Liver (tissue), 8 donors: ENCODE measurements at regions not wholly inside any gene's neighbourhood (a gene's known extent, or its start where the extent isn't known, plus 50 kb on each side); places are given as distances from the start of the nearest gene placed in this dataset.

Experiments
- DNase-seq: peaks from one replicate; pipeline ENCODE4 v3.0.0-alpha.2; 2017; ENCODE audit warnings: low spot score
- H3K27ac ChIP-seq, 2 donors: one replicate each; pipeline ENCODE4 v1.7.0; 2013; ENCODE audit warnings: inconsistent platforms in 2 of 2, low read length in 2 of 2, control low read depth in 1 of 2, low read depth in 1 of 2, mild to moderate bottlenecking in 1 of 2
- H3K27me3 ChIP-seq, 4 donors: one replicate each; pipeline versions ENCODE4 v1.6.1 to v1.7.0; 2013; ENCODE audit warnings: low read length in 3 of 4, inconsistent platforms in 1 of 4, mild to moderate bottlenecking in 1 of 4, moderate library complexity in 1 of 4; ENCODE audit not compliant: control insufficient read depth in 4 of 4, insufficient read depth in 4 of 4
- H3K36me3 ChIP-seq, 4 donors: one replicate each; pipeline versions ENCODE4 v1.6.1 to v1.7.0; 2013; ENCODE audit warnings: low read length in 3 of 4, mild to moderate bottlenecking in 3 of 4, low read depth in 1 of 4, moderate library complexity in 1 of 4; ENCODE audit not compliant: control insufficient read depth in 4 of 4, insufficient read depth in 3 of 4
- H3K4me1 ChIP-seq, 4 donors: one replicate each; pipeline versions ENCODE4 v1.6.1 to v1.7.0; 2013; ENCODE audit warnings: low read length in 3 of 4, mild to moderate bottlenecking in 3 of 4, moderate library complexity in 1 of 4; ENCODE audit not compliant: control insufficient read depth in 4 of 4, insufficient read depth in 4 of 4
- H3K4me3 ChIP-seq, 3 donors: one replicate each; pipeline versions ENCODE4 v1.6.1 to v1.7.0; 2013; ENCODE audit warnings: low read length in 3 of 3, control low read depth in 1 of 3, low read depth in 1 of 3, mild to moderate bottlenecking in 1 of 3
- H3K9ac ChIP-seq, 2 donors: one replicate each; pipeline ENCODE4 v1.7.0; 2013; ENCODE audit warnings: low read length in 2 of 2, mild to moderate bottlenecking in 2 of 2, moderate library complexity in 2 of 2, control low read depth in 1 of 2, low read depth in 1 of 2
- H3K9me3 ChIP-seq, 4 donors: one replicate each; pipeline versions ENCODE4 v1.6.1 to v1.7.0; 2013; ENCODE audit warnings: low read length in 3 of 4; ENCODE audit not compliant: control insufficient read depth in 4 of 4
- ATF3 ChIP-seq: IDR thresholded peaks from 2 replicates; pipeline ENCODE4 v1.6.1; 2016; ENCODE audit warnings: antibody characterized with exemption
- CTCF ChIP-seq: fragments of 150-350 bp; IDR thresholded peaks from 2 replicates; pipeline ENCODE4 v1.5.1; 2017; ENCODE audit warnings: improper control_type of control experiment, low read depth, low read length; ENCODE audit not compliant: missing input control
- EGR1 ChIP-seq, 2 donors: IDR thresholded peaks; 2 replicates each; pipeline ENCODE4 v1.6.1; 2016 to 2018; ENCODE audit warnings: antibody characterized with exemption in 2 of 2, low read depth in 2 of 2
- FOXA1 ChIP-seq: IDR thresholded peaks from 2 replicates; pipeline ENCODE4 v1.6.1; 2016; ENCODE audit warnings: antibody characterized with exemption
- FOXA2 ChIP-seq: IDR thresholded peaks from 2 replicates; pipeline ENCODE4 v1.6.1; 2016; ENCODE audit warnings: antibody characterized with exemption
- GABPA ChIP-seq, 2 donors: IDR thresholded peaks in 1 of 2; conservative IDR thresholded peaks in 1 of 2; 2 replicates each; pipeline ENCODE4 v1.6.1; 2016; ENCODE audit warnings: antibody characterized with exemption in 2 of 2, mild to moderate bottlenecking in 1 of 2, moderate library complexity in 1 of 2
- HNF4A ChIP-seq, 2 donors: conservative IDR thresholded peaks; 2 replicates each; pipeline ENCODE4 v1.6.1; 2016; ENCODE audit warnings: antibody characterized with exemption in 2 of 2, mild to moderate bottlenecking in 2 of 2
- HNF4G ChIP-seq: IDR thresholded peaks from 2 replicates; pipeline ENCODE4 v1.6.1; 2016; ENCODE audit warnings: antibody characterized with exemption
- JUND ChIP-seq, 2 donors: IDR thresholded peaks; 2 replicates each; pipeline ENCODE4 v1.6.1; 2016; ENCODE audit warnings: antibody characterized with exemption in 2 of 2
- MAX ChIP-seq: IDR thresholded peaks from 2 replicates; pipeline ENCODE4 v1.6.1; 2016; ENCODE audit warnings: antibody characterized with exemption
- NR2F2 ChIP-seq: IDR thresholded peaks from 2 replicates; pipeline ENCODE4 v1.6.1; 2016; ENCODE audit warnings: antibody characterized with exemption
- RAD21 ChIP-seq, 2 donors: IDR thresholded peaks; 2 replicates each; pipeline ENCODE4 v1.6.1; 2016; ENCODE audit warnings: antibody characterized with exemption in 2 of 2, mild to moderate bottlenecking in 2 of 2
- REST ChIP-seq: IDR thresholded peaks from 2 replicates; pipeline ENCODE4 v1.6.1; 2016; ENCODE audit warnings: antibody characterized with exemption, mild to moderate bottlenecking
- RXRA ChIP-seq, 2 donors: IDR thresholded peaks; 2 replicates each; pipeline ENCODE4 v1.6.1; 2017 to 2018; ENCODE audit warnings: antibody characterized with exemption in 2 of 2, mild to moderate bottlenecking in 1 of 2
- SP1 ChIP-seq: IDR thresholded peaks from 2 replicates; pipeline ENCODE4 v1.6.1; 2018; ENCODE audit warnings: antibody characterized with exemption, mild to moderate bottlenecking
- TAF1 ChIP-seq: conservative IDR thresholded peaks from 2 replicates; pipeline ENCODE4 v1.6.1; 2016; ENCODE audit warnings: antibody characterized with exemption, mild to moderate bottlenecking
- YY1 ChIP-seq: IDR thresholded peaks from 2 replicates; pipeline ENCODE4 v1.6.1; 2016; ENCODE audit warnings: antibody characterized with exemption, mild to moderate bottlenecking
- ZBTB33 ChIP-seq: IDR thresholded peaks from 2 replicates; pipeline ENCODE4 v1.6.1; 2016; ENCODE audit warnings: antibody characterized with exemption
- WGBS: extraction: QIAGEN DNeasy Blood & Tissue Kit; methylation state at CpG from one replicate; pipeline ENCODE4 v1.1.7; 2013; 5-methylcytosine and 5-hydroxymethylcytosine counted together
- donor health status: healthy.
- donor health status: healthy.
- donor health status: healthy.
- donor health status: healthy.
- donor health status: healthy.

- TF ChIP-seq TAF1 (no peak), FOXA2 (no peak)
Observed at GRCh38 chr5:21593261-21593660, 1259.9 kb downstream of the CDH12 start (continued).

GRCh38 chr5:21581508-21581907 is 1271.6 kb downstream of the CDH12 start:
- 74% methylated on average over 3 of the region's 3 CpGs for WGBS
- no peak overlapping the region for H3K4me3 ChIP-seq
- DNase-seq = no peak
- H3K36me3 ChIP-seq = no peaks in the 10 kb centered on the region
- TF ChIP-seq SP1 (no peak), HNF4A (conservative IDR thresholded peaks at IDR 0.05) (no peak), FOXA1 (no peak), GABPA (IDR thresholded peaks at IDR 0.05 in 1 of 2, conservative IDR thresholded peaks at IDR 0.05 in 1 of 2) (no peak), JUND (IDR thresholded peaks at IDR 0.05) (no peak), REST (no peak), HNF4G (no peak), ATF3 (no peak), NR2F2 (no peak), YY1 (no peak), EGR1 (IDR thresholded peaks at IDR 0.05; ENCODE audit: low read depth in 2 of 2) (no peak), RXRA (IDR thresholded peaks at IDR 0.05) (no peak), ZBTB33 (no peak), TAF1 (no peak), CTCF (no peak), MAX (no peak), FOXA2 (no peak), RAD21 (IDR thresholded peaks at IDR 0.05) (no peak)
- peaks cover 0 to 1% (median 0%) of the 10 kb centered on the region in 4 donors for H3K9me3 ChIP-seq
- no peak overlapping the region for H3K9ac ChIP-seq
- no peak overlapping the region for H3K27ac ChIP-seq
- H3K27me3 ChIP-seq = no peaks in the 10 kb centered on the region
- H3K4me1 ChIP-seq = no peaks in the 10 kb centered on the region
